NT2/D1 (cell line): ENCODE measurements at regions not wholly inside any gene's neighbourhood (a gene's known extent, or its start where the extent isn't known, plus 50 kb on each side); places are given as distances from the start of the nearest gene placed in this dataset.

ENCODE experiments used
- SUZ12 ChIP-seq: IDR thresholded peaks from 2 replicates; pipeline ENCODE4 v1.6.1; 2011; ENCODE audit not compliant: insufficient read length, insufficient read depth; ENCODE audit errors: extremely low read depth
- YY1 ChIP-seq: IDR thresholded peaks from 2 replicates; pipeline ENCODE4 v1.6.1; 2011; ENCODE audit not compliant: insufficient read length, insufficient read depth
- ZNF274 ChIP-seq: IDR thresholded peaks from 2 replicates; pipeline ENCODE4 v1.6.1; 2011; ENCODE audit warnings: mild to moderate bottlenecking, low read depth, low read length

- TF ChIP-seq ZNF274 (no peak), YY1 (no peak), SUZ12 (no peak)
Measured at GRCh38 chr4:26223155-26223554, 97.7 kb upstream of the RBPJ start.
